MM.1S (cell line): ENCODE measurements at regions not wholly inside any gene's neighbourhood (a gene's known extent, or its start where the extent isn't known, plus 50 kb on each side); places are given as distances from the start of the nearest gene placed in this dataset.

ENCODE experiments used
- DNase-seq: peaks from one replicate; pipeline ENCODE4 v3.0.0-alpha.2; 2015
- H2AFZ ChIP-seq: fragments of 300-600 bp; sonication (generic); 2 replicates; pipeline ENCODE4 v1.6.0; 2016; ENCODE audit warnings: antibody characterized with exemption, low read length
- H3F3A ChIP-seq: fragments of 300-600 bp; sonication (generic); 2 replicates; pipeline ENCODE4 v1.6.1; 2016; ENCODE audit warnings: mild to moderate bottlenecking, antibody characterized with exemption, low read length, moderate library complexity, mixed read lengths; ENCODE audit not compliant: insufficient read depth
- H3K27ac ChIP-seq: fragments of 300-600 bp; sonication (generic); 2 replicates; pipeline ENCODE4 v1.5.1; 2016; ENCODE audit warnings: mild to moderate bottlenecking, low read length
- H3K27me3 ChIP-seq: fragments of 300-600 bp; sonication (generic); replicated peaks from 2 replicates; pipeline ENCODE4 v1.6.0; 2016; ENCODE audit warnings: low read length; ENCODE audit not compliant: insufficient read depth
- H3K36me3 ChIP-seq: fragments of 300-600 bp; sonication (generic); replicated peaks from 2 replicates; pipeline ENCODE4 v1.6.1; 2016; ENCODE audit warnings: mild to moderate bottlenecking, low read length, mixed read lengths; ENCODE audit not compliant: insufficient read depth
- H3K4me1 ChIP-seq: fragments of 300-600 bp; sonication (generic); 2 replicates; pipeline ENCODE4 v1.6.1; 2016; ENCODE audit warnings: low read length, mixed read lengths
- H3K4me2 ChIP-seq: fragments of 300-600 bp; sonication (generic); 2 replicates; pipeline ENCODE4 v1.6.0; 2016; ENCODE audit warnings: low read depth, low read length
- H3K4me3 ChIP-seq: fragments of 300-600 bp; sonication (generic); 2 replicates; pipeline ENCODE4 v1.5.1; 2016; ENCODE audit warnings: low read length, mixed read lengths
- H3K79me2 ChIP-seq: fragments of 300-600 bp; sonication (generic); 2 replicates; pipeline ENCODE4 v1.6.1; 2016; ENCODE audit warnings: mixed run types, low read length, mixed read lengths
- H3K9ac ChIP-seq: fragments of 300-600 bp; sonication (generic); 2 replicates; pipeline ENCODE4 v1.6.1; 2016; ENCODE audit warnings: low read length, mixed read lengths
- H3K9me2 ChIP-seq: fragments of 300-600 bp; sonication (generic); replicated peaks from 2 replicates; pipeline ENCODE4 v1.6.1; 2016; ENCODE audit warnings: mild to moderate bottlenecking, low read length, mixed read lengths; ENCODE audit not compliant: insufficient read depth
- H3K9me3 ChIP-seq: fragments of 300-600 bp; sonication (generic); replicated peaks from 2 replicates; pipeline ENCODE4 v1.6.1; 2016; ENCODE audit warnings: mild to moderate bottlenecking, low read length, mixed read lengths; ENCODE audit not compliant: insufficient read depth
- H4K20me1 ChIP-seq: fragments of 300-600 bp; sonication (generic); 2 replicates; pipeline ENCODE4 v1.6.1; 2016; ENCODE audit warnings: mild to moderate bottlenecking, low read length, moderate library complexity, mixed read lengths; ENCODE audit not compliant: insufficient read depth
- CTCF ChIP-seq: fragments of 300-600 bp; sonication (generic); IDR thresholded peaks from 2 replicates; pipeline ENCODE4 v1.5.1; 2016; ENCODE audit warnings: antibody characterized with exemption, low read length, mixed read lengths
- EZH2 ChIP-seq: fragments of 300-600 bp; sonication (generic); optimal IDR thresholded peaks from 2 replicates; pipeline ENCODE3; 2017; ENCODE audit warnings: low read depth, mild to moderate bottlenecking, antibody characterized with exemption, low read length, mixed read lengths
- EZH2phosphoT487 ChIP-seq: fragments of 300-600 bp; sonication (generic); IDR thresholded peaks from 2 replicates; pipeline ENCODE4 v1.6.1; 2018; ENCODE audit warnings: antibody characterized with exemption, low read length

- no peak overlapping the region for H3K9ac ChIP-seq
- no peaks in the 10 kb centered on the region for H3F3A ChIP-seq
- DNase-seq, result no peak
- H3K4me1 ChIP-seq, result no peaks in the 10 kb centered on the region
- no peaks in the 10 kb centered on the region for H3K36me3 ChIP-seq
- H3K9me2 ChIP-seq, result no peaks in the 10 kb centered on the region
- no peaks in the 10 kb centered on the region for H3K27me3 ChIP-seq
- TF ChIP-seq EZH2phosphoT487 (no peak), CTCF (no peak), EZH2 (no peak)
- H3K27ac ChIP-seq, result no peak overlapping the region
- H3K9me3 ChIP-seq, result no peaks in the 10 kb centered on the region
- H3K4me3 ChIP-seq, result no peak overlapping the region
- H2AFZ ChIP-seq, result no peak overlapping the region
- H4K20me1 ChIP-seq, result no peaks in the 10 kb centered on the region
- no peaks in the 10 kb centered on the region for H3K79me2 ChIP-seq
- H3K4me2 ChIP-seq, result no peak overlapping the region
Observed at GRCh38 chr10:4111643-4112042, 326.6 kb upstream of the KLF6 start.

GRCh38 chr10:4109469-4109868 lies 324.5 kb upstream of the KLF6 start:
- H3K79me2 ChIP-seq, result no peaks in the 10 kb centered on the region

GRCh38 chr10:4108693-4109092 lies 323.7 kb upstream of the KLF6 start:
- Histone ChIP-seq H3K36me3 (no peaks in the 10 kb centered on the region), H3K4me3 (no peak overlapping the region), H3K4me1 (0 out of 2 replicates have a peak, but pooled peaks cover 10% of the 10 kb centered on the region), H3K79me2 (no peaks in the 10 kb centered on the region), H2AFZ (no peak overlapping the region), H3K9me2 (no peaks in the 10 kb centered on the region), H3F3A (no peaks in the 10 kb centered on the region), H3K27ac (no peak overlapping the region), H3K27me3 (no peaks in the 10 kb centered on the region), H4K20me1 (no peaks in the 10 kb centered on the region), H3K9ac (no peak overlapping the region), H3K9me3 (no peaks in the 10 kb centered on the region), H3K4me2 (no peak overlapping the region)
- DNase-seq, result no peak
- TF ChIP-seq EZH2, result no peak
- no peak for TF ChIP-seq CTCF
- no peak for TF ChIP-seq EZH2phosphoT487

More at GRCh38 chr10:4109469-4109868, 324.5 kb upstream of the KLF6 start:
- no peak for TF ChIP-seq EZH2phosphoT487
- TF ChIP-seq EZH2, result no peak
- TF ChIP-seq CTCF, result no peak
- Histone ChIP-seq H3K9me2 (no peaks in the 10 kb centered on the region), H4K20me1 (no peaks in the 10 kb centered on the region), H3K9me3 (no peaks in the 10 kb centered on the region), H3K4me1 (0 out of 2 replicates have a peak, but pooled peaks cover 2% of the 10 kb centered on the region), H3K36me3 (no peaks in the 10 kb centered on the region), H3F3A (no peaks in the 10 kb centered on the region), H3K27me3 (no peaks in the 10 kb centered on the region), H3K4me3 (no peak overlapping the region), H3K9ac (no peak overlapping the region), H3K27ac (no peak overlapping the region), H2AFZ (no peak overlapping the region), H3K4me2 (no peak overlapping the region)
- no peak for DNase-seq
